Fibroblast of gingiva (primary cell): ENCODE measurements at regions not wholly inside any gene's neighbourhood (a gene's known extent, or its start where the extent isn't known, plus 50 kb on each side); places are given as distances from the start of the nearest gene placed in this dataset.
"Not testable (repeated sequence)": the region's sequence is repeated elsewhere in the genome, so short reads cannot be mapped to it uniquely, and the experiment has no call there.

Source experiments
- DNase-seq: peaks from one replicate; pipeline ENCODE4 v3.0.0-alpha.2; 2011; ENCODE audit warnings: low read depth

GRCh38 chrX:8025705-8026104 is 98.5 kb upstream of the PNPLA4 start:
- no peak for DNase-seq

- DNase-seq = no peak
Observed at GRCh38 chrX:8018934-8019333, 91.7 kb upstream of the PNPLA4 start.

- DNase-seq = no peak
Observed at GRCh38 chrX:8010105-8010504, 82.9 kb upstream of the PNPLA4 start.

GRCh38 chrX:8005678-8006347 is 78.6 kb upstream of the PNPLA4 start:
- DNase-seq = no peak

- DNase-seq = no peak
Observed at GRCh38 chrX:8003147-8003883, 76.1 kb upstream of the PNPLA4 start.

GRCh38 chrX:7996851-7997250 is 69.6 kb upstream of the PNPLA4 start:
- DNase-seq = no peak

- peak; percentile 1 for DNase-seq
Observed at GRCh38 chrX:7996414-7996813, 69.2 kb upstream of the PNPLA4 start.

GRCh38 chrX:7993873-7994272 is 66.7 kb upstream of the PNPLA4 start:
- DNase-seq = no peak

GRCh38 chrX:7988013-7988759 is 61.0 kb upstream of the PNPLA4 start:
- not testable (repeated sequence) for DNase-seq

GRCh38 chrX:7987160-7988012 is 60.2 kb upstream of the PNPLA4 start:
- DNase-seq = no peak

- not testable (repeated sequence) for DNase-seq
Observed at GRCh38 chrX:7986738-7987137, 59.5 kb upstream of the PNPLA4 start.

GRCh38 chrX:7985568-7985967 is 58.4 kb upstream of the PNPLA4 start:
- no peak for DNase-seq

GRCh38 chrX:7983581-7983980 is 56.4 kb upstream of the PNPLA4 start:
- DNase-seq = no peak
